ENCODE measurements at regions not wholly inside any gene's neighbourhood (a gene's known extent, or its start where the extent isn't known, plus 50 kb on each side); places are given as distances from the start of the nearest gene placed in this dataset.

DNA sequence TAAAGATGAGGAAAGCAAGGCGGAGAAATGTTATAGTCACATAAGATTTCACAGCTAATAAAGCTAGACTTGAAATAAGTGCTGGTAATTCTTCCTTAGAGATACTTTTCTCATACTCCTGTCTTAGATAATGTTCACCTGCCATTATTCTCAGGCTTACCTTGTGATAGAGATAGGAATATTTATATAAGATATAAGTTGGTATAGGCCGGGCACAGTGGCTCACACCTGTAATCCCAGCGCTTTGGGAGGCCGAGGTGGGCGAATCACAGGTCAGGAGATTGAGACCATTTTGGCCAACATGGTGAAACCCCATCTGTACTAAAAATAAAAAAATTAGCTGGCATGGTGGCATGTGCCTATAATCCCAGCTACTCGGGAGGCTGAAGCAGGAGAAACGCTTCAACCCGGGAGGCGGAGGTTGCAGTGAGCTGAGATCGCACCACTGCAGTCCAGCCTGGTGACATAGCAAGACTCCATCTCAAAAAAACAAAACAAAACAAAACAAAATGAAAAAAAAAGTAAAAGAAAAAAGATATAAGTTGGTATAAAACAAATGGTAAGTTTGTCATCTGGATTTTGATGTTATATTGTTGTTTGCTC, 1918.4 kb downstream of the MAT2B start:
- Histone ChIP-seq H3K4me3 (ENCODE audit: low read length) (no peak overlapping the region), H3K27ac (ENCODE audit: low read length) (no peak overlapping the region), H3K9me3 (ENCODE audit: control insufficient read depth, insufficient read depth, low read length) (peaks cover 2% of the 10 kb centered on the region), H3K27me3 (ENCODE audit: control insufficient read depth, insufficient read depth, low read length) (no peaks in the 10 kb centered on the region), H3K4me1 (ENCODE audit: control insufficient read depth, insufficient read depth, low read length) (no peaks in the 10 kb centered on the region), H3K36me3 (ENCODE audit: control insufficient read depth, insufficient read depth, low read length) (no peaks in the 10 kb centered on the region)
- Mint-ChIP-seq H3K4me3 (no peak overlapping the region), H3K9me3 (peaks cover 7 to 11% of the 10 kb centered on the region in 2 donors), H3K36me3 (no peaks in the 10 kb centered on the region), H3K4me1 (no peaks in the 10 kb centered on the region), H3K27ac (no peak overlapping the region), H3K27me3 (ENCODE audit: low read depth in 2 of 2) (no peaks in the 10 kb centered on the region)
- DNase-seq (no peak), ATAC-seq (no peak)
- TF ChIP-seq, protein P1, sequence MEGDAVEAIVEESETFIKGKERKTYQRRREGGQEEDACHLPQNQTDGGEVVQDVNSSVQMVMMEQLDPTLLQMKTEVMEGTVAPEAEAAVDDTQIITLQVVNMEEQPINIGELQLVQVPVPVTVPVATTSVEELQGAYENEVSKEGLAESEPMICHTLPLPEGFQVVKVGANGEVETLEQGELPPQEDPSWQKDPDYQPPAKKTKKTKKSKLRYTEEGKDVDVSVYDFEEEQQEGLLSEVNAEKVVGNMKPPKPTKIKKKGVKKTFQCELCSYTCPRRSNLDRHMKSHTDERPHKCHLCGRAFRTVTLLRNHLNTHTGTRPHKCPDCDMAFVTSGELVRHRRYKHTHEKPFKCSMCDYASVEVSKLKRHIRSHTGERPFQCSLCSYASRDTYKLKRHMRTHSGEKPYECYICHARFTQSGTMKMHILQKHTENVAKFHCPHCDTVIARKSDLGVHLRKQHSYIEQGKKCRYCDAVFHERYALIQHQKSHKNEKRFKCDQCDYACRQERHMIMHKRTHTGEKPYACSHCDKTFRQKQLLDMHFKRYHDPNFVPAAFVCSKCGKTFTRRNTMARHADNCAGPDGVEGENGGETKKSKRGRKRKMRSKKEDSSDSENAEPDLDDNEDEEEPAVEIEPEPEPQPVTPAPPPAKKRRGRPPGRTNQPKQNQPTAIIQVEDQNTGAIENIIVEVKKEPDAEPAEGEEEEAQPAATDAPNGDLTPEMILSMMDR (IDR thresholded peaks at IDR 0.05), result no peak
- 89% methylated on average over 9 of the region's 10 CpGs for WGBS (ENCODE audit: insufficient coverage)
- intact Hi-C loops (cut with micrococcal nuclease), result no loop called here

GRCh38 chr5:165425594-165425993, 1920.2 kb downstream of the MAT2B start:
- Histone ChIP-seq H3K27me3 (ENCODE audit: control insufficient read depth, insufficient read depth, low read length) (no peaks in the 10 kb centered on the region), H3K36me3 (ENCODE audit: control insufficient read depth, insufficient read depth, low read length) (no peaks in the 10 kb centered on the region), H3K27ac (ENCODE audit: low read length) (no peak overlapping the region), H3K4me1 (ENCODE audit: control insufficient read depth, insufficient read depth, low read length) (no peaks in the 10 kb centered on the region), H3K9me3 (ENCODE audit: control insufficient read depth, insufficient read depth, low read length) (peaks cover 2% of the 10 kb centered on the region), H3K4me3 (ENCODE audit: low read length) (no peak overlapping the region)
- no peaks in the 10 kb centered on the region for H3K36me3 Mint-ChIP-seq
- H3K4me1 Mint-ChIP-seq, result no peaks in the 10 kb centered on the region
- TF ChIP-seq, protein P1 (IDR thresholded peaks at IDR 0.05), result no peak
- intact Hi-C loops (cut with micrococcal nuclease), result no loop called here
- H3K9me3 Mint-ChIP-seq, result peaks cover 12 to 18% of the 10 kb centered on the region in 2 donors
- 58% methylated on average over 4 of the region's 4 CpGs for WGBS (ENCODE audit: insufficient coverage)
- DNase-seq (no peak), ATAC-seq (no peak)
- H3K27me3 Mint-ChIP-seq (ENCODE audit: low read depth in 2 of 2), result no peaks in the 10 kb centered on the region
- no peak overlapping the region for H3K4me3 Mint-ChIP-seq
- no peak overlapping the region for H3K27ac Mint-ChIP-seq

DNA sequence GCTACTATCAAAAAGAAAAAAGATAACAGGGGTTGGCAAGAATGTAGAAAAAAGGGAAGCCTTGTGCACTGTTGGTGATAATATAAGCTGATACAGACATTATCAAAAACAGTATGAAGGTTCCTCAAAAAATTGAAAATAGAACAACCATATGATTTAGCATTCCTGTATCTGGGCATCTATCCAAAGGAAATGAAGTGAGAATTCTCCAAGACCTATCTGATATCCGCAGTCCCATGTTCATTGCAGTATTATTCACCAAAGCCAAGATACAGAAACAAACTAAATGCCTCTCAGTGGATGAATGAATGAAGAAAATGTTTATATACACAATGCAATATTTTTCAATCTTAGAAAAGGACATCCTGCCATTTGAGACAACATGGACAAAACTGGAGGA, 1943.3 kb downstream of the MAT2B start:
- Mint-ChIP-seq H3K27ac (no peak overlapping the region), H3K9me3 (peaks cover 12 to 25% of the 10 kb centered on the region in 2 donors), H3K4me1 (no peaks in the 10 kb centered on the region), H3K27me3 (ENCODE audit: low read depth in 2 of 2) (no peaks in the 10 kb centered on the region), H3K36me3 (no peaks in the 10 kb centered on the region), H3K4me3 (no peak overlapping the region)
- TF ChIP-seq, protein P1 (IDR thresholded peaks at IDR 0.05), result no peak
- Histone ChIP-seq H3K4me1 (ENCODE audit: control insufficient read depth, insufficient read depth, low read length) (no peaks in the 10 kb centered on the region), H3K9me3 (ENCODE audit: control insufficient read depth, insufficient read depth, low read length) (no peaks in the 10 kb centered on the region), H3K4me3 (ENCODE audit: low read length) (no peak overlapping the region), H3K27ac (ENCODE audit: low read length) (no peak overlapping the region), H3K27me3 (ENCODE audit: control insufficient read depth, insufficient read depth, low read length) (no peaks in the 10 kb centered on the region), H3K36me3 (ENCODE audit: control insufficient read depth, insufficient read depth, low read length) (no peaks in the 10 kb centered on the region)
- intact Hi-C loops (cut with micrococcal nuclease), result no loop called here
- WGBS (ENCODE audit: insufficient coverage), result no CpG with 5 or more reads among the region's 1 CpG
- ATAC-seq (no peak), DNase-seq (no peak)

GRCh38 chr5:165457859-165458481, 1952.6 kb downstream of the MAT2B start:
- 60% methylated on average over 1 of the region's 5 CpGs for WGBS (ENCODE audit: insufficient coverage)
- H3K36me3 Mint-ChIP-seq, result no peaks in the 10 kb centered on the region
- Histone ChIP-seq H3K9me3 (ENCODE audit: control insufficient read depth, insufficient read depth, low read length) (no peaks in the 10 kb centered on the region), H3K4me1 (ENCODE audit: control insufficient read depth, insufficient read depth, low read length) (no peaks in the 10 kb centered on the region), H3K4me3 (ENCODE audit: low read length) (no peak overlapping the region), H3K27ac (ENCODE audit: low read length) (no peak overlapping the region), H3K36me3 (ENCODE audit: control insufficient read depth, insufficient read depth, low read length) (no peaks in the 10 kb centered on the region), H3K27me3 (ENCODE audit: control insufficient read depth, insufficient read depth, low read length) (no peaks in the 10 kb centered on the region)
- ATAC-seq (no peak), DNase-seq (no peak)
- peaks cover 0 to 10% of the 10 kb centered on the region in 2 donors for H3K9me3 Mint-ChIP-seq
- intact Hi-C loops (cut with micrococcal nuclease), result no loop called here
- H3K27me3 Mint-ChIP-seq (ENCODE audit: low read depth in 2 of 2), result no peaks in the 10 kb centered on the region
- no peaks in the 10 kb centered on the region for H3K4me1 Mint-ChIP-seq
- TF ChIP-seq, protein P1 (IDR thresholded peaks at IDR 0.05), result no peak
- H3K27ac Mint-ChIP-seq, result no peak overlapping the region
- H3K4me3 Mint-ChIP-seq, result no peak overlapping the region

Data from natural killer cell (primary cell).